ENCODE measurements at regions not wholly inside any gene's neighbourhood (a gene's known extent, or its start where the extent isn't known, plus 50 kb on each side); places are given as distances from the start of the nearest gene placed in this dataset.

- no peaks in the 10 kb centered on the region for H3K9me3 ChIP-seq (ENCODE audit: low read length)
- no peak for DNase-seq
- H3K27ac Mint-ChIP-seq, result no peak overlapping the region
- H3K4me1 Mint-ChIP-seq, result no peaks in the 10 kb centered on the region
- CTCF ChIA-PET, result no interaction called here
- no peaks in the 10 kb centered on the region for H3K4me1 ChIP-seq (ENCODE audit: insufficient read depth, low read length)
- no peak overlapping the region for H3K27ac ChIP-seq (ENCODE audit: low read depth, low read length)
- no peaks in the 10 kb centered on the region for H3K36me3 Mint-ChIP-seq
- H3K9me3 Mint-ChIP-seq, result peaks cover 0 to 2% (median 0%) of the 10 kb centered on the region in 5 donors
- peaks cover 0 to 1% of the 10 kb centered on the region in 2 donors for H3K27me3 Mint-ChIP-seq
- H3K27me3 ChIP-seq (ENCODE audit: insufficient read depth, low read length, poor library complexity, severe bottlenecking), result no peaks in the 10 kb centered on the region
- no peaks in the 10 kb centered on the region for H3K36me3 ChIP-seq (ENCODE audit: insufficient read depth, low read length)
- no peak overlapping the region for H3K4me3 Mint-ChIP-seq
- POLR2A ChIA-PET, result no interaction called here
- no peak overlapping the region for H3K4me3 ChIP-seq (ENCODE audit: low read length)
Measured at GRCh38 chr20:41905199-41905598, 287.0 kb upstream of the CHD6 start.

- no peaks in the 10 kb centered on the region for H3K36me3 Mint-ChIP-seq
- H3K9me3 Mint-ChIP-seq, result peaks cover 0 to 2% (median 0%) of the 10 kb centered on the region in 5 donors
- Histone ChIP-seq H3K9me3 (ENCODE audit: low read length) (no peaks in the 10 kb centered on the region), H3K27ac (ENCODE audit: low read depth, low read length) (no peak overlapping the region), H3K4me3 (ENCODE audit: low read length) (no peak overlapping the region), H3K4me1 (ENCODE audit: insufficient read depth, low read length) (no peaks in the 10 kb centered on the region), H3K27me3 (ENCODE audit: insufficient read depth, low read length, poor library complexity, severe bottlenecking) (no peaks in the 10 kb centered on the region), H3K36me3 (ENCODE audit: insufficient read depth, low read length) (no peaks in the 10 kb centered on the region)
- no peak overlapping the region for H3K4me3 Mint-ChIP-seq
- no peaks in the 10 kb centered on the region for H3K4me1 Mint-ChIP-seq
- no peak overlapping the region for H3K27ac Mint-ChIP-seq
- peaks cover 0 to 4% of the 10 kb centered on the region in 2 donors for H3K27me3 Mint-ChIP-seq
- ChIA-PET POLR2A (no interaction called here), CTCF (no interaction called here)
- no peak for DNase-seq
Measured at GRCh38 chr20:41903586-41903985, 285.4 kb upstream of the CHD6 start.

- no peaks in the 10 kb centered on the region for H3K36me3 Mint-ChIP-seq
- CTCF ChIA-PET, result no interaction called here
Measured at GRCh38 chr20:41902346-41902745, 284.2 kb upstream of the CHD6 start.

GRCh38 chr20:41900201-41900691, 282.1 kb upstream of the CHD6 start:
- peaks cover 0 to 2% (median 0%) of the 10 kb centered on the region in 5 donors for H3K9me3 Mint-ChIP-seq
- H3K4me1 ChIP-seq (ENCODE audit: insufficient read depth, low read length), result no peaks in the 10 kb centered on the region
- peaks cover 0 to 5% of the 10 kb centered on the region in 2 donors for H3K27me3 Mint-ChIP-seq
- no peak overlapping the region for H3K27ac Mint-ChIP-seq
- H3K27ac ChIP-seq (ENCODE audit: low read depth, low read length), result no peak overlapping the region
- H3K4me1 Mint-ChIP-seq, result no peaks in the 10 kb centered on the region
- H3K27me3 ChIP-seq (ENCODE audit: insufficient read depth, low read length, poor library complexity, severe bottlenecking), result no peaks in the 10 kb centered on the region
- CTCF ChIA-PET, result no interaction called here
- POLR2A ChIA-PET, result no interaction called here
- H3K36me3 ChIP-seq (ENCODE audit: insufficient read depth, low read length), result no peaks in the 10 kb centered on the region
- H3K4me3 Mint-ChIP-seq, result no peak overlapping the region
- no peak overlapping the region for H3K4me3 ChIP-seq (ENCODE audit: low read length)
- no peak for DNase-seq
- no peaks in the 10 kb centered on the region for H3K36me3 Mint-ChIP-seq
- no peaks in the 10 kb centered on the region for H3K9me3 ChIP-seq (ENCODE audit: low read length)

More at GRCh38 chr20:41902346-41902745, 284.2 kb upstream of the CHD6 start:
- Histone ChIP-seq H3K27me3 (ENCODE audit: insufficient read depth, low read length, poor library complexity, severe bottlenecking) (no peaks in the 10 kb centered on the region), H3K36me3 (ENCODE audit: insufficient read depth, low read length) (no peaks in the 10 kb centered on the region), H3K27ac (ENCODE audit: low read depth, low read length) (no peak overlapping the region), H3K4me1 (ENCODE audit: insufficient read depth, low read length) (no peaks in the 10 kb centered on the region), H3K9me3 (ENCODE audit: low read length) (no peaks in the 10 kb centered on the region), H3K4me3 (ENCODE audit: low read length) (no peak overlapping the region)
- Mint-ChIP-seq H3K27ac (no peak overlapping the region), H3K27me3 (peaks cover 0 to 4% of the 10 kb centered on the region in 2 donors), H3K4me3 (no peak overlapping the region), H3K9me3 (peaks cover 0 to 2% (median 0%) of the 10 kb centered on the region in 5 donors), H3K4me1 (no peaks in the 10 kb centered on the region)
- POLR2A ChIA-PET, result no interaction called here
- DNase-seq, result no peak

- Histone ChIP-seq H3K27ac (ENCODE audit: low read depth, low read length) (no peak overlapping the region), H3K4me1 (ENCODE audit: insufficient read depth, low read length) (no peaks in the 10 kb centered on the region), H3K4me3 (ENCODE audit: low read length) (no peak overlapping the region), H3K9me3 (ENCODE audit: low read length) (no peaks in the 10 kb centered on the region), H3K27me3 (ENCODE audit: insufficient read depth, low read length, poor library complexity, severe bottlenecking) (no peaks in the 10 kb centered on the region), H3K36me3 (ENCODE audit: insufficient read depth, low read length) (no peaks in the 10 kb centered on the region)
- DNase-seq, result no peak
- CTCF ChIA-PET, result no interaction called here
- Mint-ChIP-seq H3K9me3 (peaks cover 0 to 4% (median 0%) of the 10 kb centered on the region in 5 donors), H3K4me3 (no peak overlapping the region), H3K27ac (no peak overlapping the region), H3K4me1 (no peaks in the 10 kb centered on the region), H3K27me3 (peaks cover 0 to 6% of the 10 kb centered on the region in 2 donors), H3K36me3 (no peaks in the 10 kb centered on the region)
- POLR2A ChIA-PET, result no interaction called here
Measured at GRCh38 chr20:41897708-41898107, 279.5 kb upstream of the CHD6 start.

GRCh38 chr20:41895241-41896032, 277.3 kb upstream of the CHD6 start:
- no peaks in the 10 kb centered on the region for H3K36me3 Mint-ChIP-seq
- H3K4me1 Mint-ChIP-seq, result no peaks in the 10 kb centered on the region
- peaks cover 0 to 4% (median 0%) of the 10 kb centered on the region in 5 donors for H3K9me3 Mint-ChIP-seq
- CTCF ChIA-PET, result no interaction called here
- no peak overlapping the region for H3K27ac Mint-ChIP-seq
- Histone ChIP-seq H3K4me3 (ENCODE audit: low read length) (no peak overlapping the region), H3K9me3 (ENCODE audit: low read length) (no peaks in the 10 kb centered on the region), H3K27me3 (ENCODE audit: insufficient read depth, low read length, poor library complexity, severe bottlenecking) (no peaks in the 10 kb centered on the region), H3K36me3 (ENCODE audit: insufficient read depth, low read length) (no peaks in the 10 kb centered on the region), H3K27ac (ENCODE audit: low read depth, low read length) (no peak overlapping the region), H3K4me1 (ENCODE audit: insufficient read depth, low read length) (no peaks in the 10 kb centered on the region)
- POLR2A ChIA-PET, result no interaction called here
- H3K27me3 Mint-ChIP-seq, result peaks cover 0 to 5% of the 10 kb centered on the region in 2 donors
- H3K4me3 Mint-ChIP-seq, result no peak overlapping the region
- DNase-seq, result no peak

GRCh38 chr20:41894255-41894963, 276.2 kb upstream of the CHD6 start:
- H3K27me3 ChIP-seq (ENCODE audit: insufficient read depth, low read length, poor library complexity, severe bottlenecking), result no peaks in the 10 kb centered on the region
- H3K27ac ChIP-seq (ENCODE audit: low read depth, low read length), result no peak overlapping the region
- H3K27ac Mint-ChIP-seq, result peak overlapping the region in 1 of 8 donors; percentile 41
- no peaks in the 10 kb centered on the region for H3K36me3 ChIP-seq (ENCODE audit: insufficient read depth, low read length)
- ChIA-PET CTCF (no interaction called here), POLR2A (no interaction called here)
- DNase-seq, result no peak
- peaks cover 0 to 5% of the 10 kb centered on the region in 2 donors for H3K27me3 Mint-ChIP-seq
- H3K4me3 Mint-ChIP-seq, result no peak overlapping the region
- H3K9me3 ChIP-seq (ENCODE audit: low read length), result no peaks in the 10 kb centered on the region
- no peak overlapping the region for H3K4me3 ChIP-seq (ENCODE audit: low read length)
- H3K9me3 Mint-ChIP-seq, result peaks cover 0 to 4% (median 0%) of the 10 kb centered on the region in 5 donors
- no peaks in the 10 kb centered on the region for H3K4me1 ChIP-seq (ENCODE audit: insufficient read depth, low read length)
- H3K4me1 Mint-ChIP-seq, result no peaks in the 10 kb centered on the region
- no peaks in the 10 kb centered on the region for H3K36me3 Mint-ChIP-seq

GRCh38 chr20:41892031-41892430, 273.9 kb upstream of the CHD6 start:
- no peak overlapping the region for H3K4me3 ChIP-seq (ENCODE audit: low read length)
- H3K36me3 ChIP-seq (ENCODE audit: insufficient read depth, low read length), result no peaks in the 10 kb centered on the region
- no peaks in the 10 kb centered on the region for H3K4me1 Mint-ChIP-seq
- H3K27me3 Mint-ChIP-seq, result peaks cover 0 to 2% of the 10 kb centered on the region in 2 donors
- H3K9me3 Mint-ChIP-seq, result peaks cover 0 to 4% (median 0%) of the 10 kb centered on the region in 5 donors
- no peak overlapping the region for H3K4me3 Mint-ChIP-seq
- ChIA-PET CTCF (no interaction called here), POLR2A (no interaction called here)
- H3K9me3 ChIP-seq (ENCODE audit: low read length), result no peaks in the 10 kb centered on the region
- H3K27ac ChIP-seq (ENCODE audit: low read depth, low read length), result no peak overlapping the region
- no peaks in the 10 kb centered on the region for H3K4me1 ChIP-seq (ENCODE audit: insufficient read depth, low read length)
- no peaks in the 10 kb centered on the region for H3K27me3 ChIP-seq (ENCODE audit: insufficient read depth, low read length, poor library complexity, severe bottlenecking)
- no peaks in the 10 kb centered on the region for H3K36me3 Mint-ChIP-seq
- no peak for DNase-seq
- H3K27ac Mint-ChIP-seq, result no peak overlapping the region

Measured in CD8-positive, alpha-beta memory T cell (primary cell).